Nephron progenitor cell (in vitro differentiated cells): ENCODE measurements at regions not wholly inside any gene's neighbourhood (a gene's known extent, or its start where the extent isn't known, plus 50 kb on each side); places are given as distances from the start of the nearest gene placed in this dataset.

ENCODE experiments used
- DNase-seq: peaks from one replicate; pipeline ENCODE4 v3.0.0; 2021
- H3K27ac Mint-ChIP-seq: 2 replicates; pipeline ENCODE4 v1.8.0; 2021; ENCODE audit warnings: mild to moderate bottlenecking, moderate library complexity, mixed read lengths
- H3K27me3 Mint-ChIP-seq: 2 replicates; pipeline ENCODE4 v1.8.0; 2021; ENCODE audit warnings: mild to moderate bottlenecking, low read depth, mixed read lengths; ENCODE audit not compliant: poor library complexity
- H3K36me3 Mint-ChIP-seq: 2 replicates; pipeline ENCODE4 v1.8.0; 2021; ENCODE audit warnings: low read depth, mixed read lengths
- H3K4me1 Mint-ChIP-seq: 2 replicates; pipeline ENCODE4 v1.8.0; 2021; ENCODE audit warnings: mixed read lengths
- H3K4me3 Mint-ChIP-seq: 2 replicates; pipeline ENCODE4 v1.8.0; 2021; ENCODE audit warnings: mild to moderate bottlenecking, moderate library complexity, mixed read lengths
- H3K9me3 Mint-ChIP-seq: 2 replicates; pipeline ENCODE4 v1.8.0; 2021; ENCODE audit warnings: mild to moderate bottlenecking, moderate library complexity, mixed read lengths
- CTCF ChIP-seq: fragments of 200-600 bp; sonication (generic); IDR thresholded peaks from 2 replicates; pipeline ENCODE4 v1.5.0; 2021; ENCODE audit warnings: antibody characterized with exemption

- no peak for TF ChIP-seq CTCF
- Mint-ChIP-seq H3K4me3 (no peak overlapping the region), H3K36me3 (no peaks in the 10 kb centered on the region), H3K27me3 (no peaks in the 10 kb centered on the region), H3K4me1 (peaks cover 7% of the 10 kb centered on the region), H3K27ac (no peak overlapping the region), H3K9me3 (peaks cover 11% of the 10 kb centered on the region)
- DNase-seq, result no peak
Measured at GRCh38 chr2:116687371-116687770, 1127.1 kb upstream of the DDX18 start.

GRCh38 chr2:116692988-116693387, 1121.5 kb upstream of the DDX18 start:
- DNase-seq, result no peak
- H3K27me3 Mint-ChIP-seq, result no peaks in the 10 kb centered on the region

GRCh38 chr2:116696223-116696622, 1118.3 kb upstream of the DDX18 start:
- no peak for DNase-seq
- H3K4me1 Mint-ChIP-seq, result peaks cover 7% of the 10 kb centered on the region
- no peaks in the 10 kb centered on the region for H3K36me3 Mint-ChIP-seq
- H3K27me3 Mint-ChIP-seq, result peaks cover 3% of the 10 kb centered on the region
- H3K4me3 Mint-ChIP-seq, result no peak overlapping the region
- H3K27ac Mint-ChIP-seq, result no peak overlapping the region
- TF ChIP-seq CTCF, result no peak
- H3K9me3 Mint-ChIP-seq, result no peaks in the 10 kb centered on the region

More at GRCh38 chr2:116692988-116693387, 1121.5 kb upstream of the DDX18 start:
- no peak for TF ChIP-seq CTCF
- Mint-ChIP-seq H3K4me1 (peaks cover 7% of the 10 kb centered on the region), H3K36me3 (no peaks in the 10 kb centered on the region), H3K4me3 (no peak overlapping the region), H3K9me3 (peaks cover 11% of the 10 kb centered on the region), H3K27ac (no peak overlapping the region)

- Mint-ChIP-seq H3K4me3 (no peak overlapping the region), H3K4me1 (peaks cover 2% of the 10 kb centered on the region), H3K36me3 (no peaks in the 10 kb centered on the region), H3K27ac (no peak overlapping the region), H3K27me3 (peaks cover 3% of the 10 kb centered on the region), H3K9me3 (no peaks in the 10 kb centered on the region)
- TF ChIP-seq CTCF, result no peak
- no peak for DNase-seq
Measured at GRCh38 chr2:116696903-116697302, 1117.6 kb upstream of the DDX18 start.

- H3K36me3 Mint-ChIP-seq, result no peaks in the 10 kb centered on the region
- peaks cover 5% of the 10 kb centered on the region for H3K9me3 Mint-ChIP-seq
- no peak for DNase-seq
- no peaks in the 10 kb centered on the region for H3K27me3 Mint-ChIP-seq
- no peak overlapping the region for H3K4me3 Mint-ChIP-seq
- TF ChIP-seq CTCF, result no peak
- H3K27ac Mint-ChIP-seq, result no peak overlapping the region
- no peaks in the 10 kb centered on the region for H3K4me1 Mint-ChIP-seq
Measured at GRCh38 chr2:116706396-116706795, 1108.1 kb upstream of the DDX18 start.

- peaks cover 3% of the 10 kb centered on the region for H3K9me3 Mint-ChIP-seq
- DNase-seq, result no peak
Measured at GRCh38 chr2:116716038-116716437, 1098.5 kb upstream of the DDX18 start.

More at GRCh38 chr2:116716038-116716437, 1098.5 kb upstream of the DDX18 start:
- no peak overlapping the region for H3K4me3 Mint-ChIP-seq
- H3K27ac Mint-ChIP-seq, result no peak overlapping the region
- no peak for TF ChIP-seq CTCF
- no peaks in the 10 kb centered on the region for H3K4me1 Mint-ChIP-seq
- no peaks in the 10 kb centered on the region for H3K36me3 Mint-ChIP-seq
- no peaks in the 10 kb centered on the region for H3K27me3 Mint-ChIP-seq
